GM12864 (cell line): ENCODE measurements at regions not wholly inside any gene's neighbourhood (a gene's known extent, or its start where the extent isn't known, plus 50 kb on each side); places are given as distances from the start of the nearest gene placed in this dataset.

ENCODE experiments used
- DNase-seq: peaks from one replicate; pipeline ENCODE4 v3.0.0-alpha.2; 2011; ENCODE audit warnings: low read depth
- H3K4me3 ChIP-seq: 2 replicates; pipeline ENCODE4 v1.5.1; 2011; ENCODE audit warnings: mild to moderate bottlenecking, low read depth, low read length, control low read depth
- TF ChIP-seq, protein P1 (sequence below): IDR thresholded peaks from 2 replicates; pipeline ENCODE4 v1.5.1; 2011; ENCODE audit warnings: low read depth, mild to moderate bottlenecking, moderate library complexity, low read length, control low read depth, inconsistent platforms; ENCODE audit errors: missing control alignments

DNA sequence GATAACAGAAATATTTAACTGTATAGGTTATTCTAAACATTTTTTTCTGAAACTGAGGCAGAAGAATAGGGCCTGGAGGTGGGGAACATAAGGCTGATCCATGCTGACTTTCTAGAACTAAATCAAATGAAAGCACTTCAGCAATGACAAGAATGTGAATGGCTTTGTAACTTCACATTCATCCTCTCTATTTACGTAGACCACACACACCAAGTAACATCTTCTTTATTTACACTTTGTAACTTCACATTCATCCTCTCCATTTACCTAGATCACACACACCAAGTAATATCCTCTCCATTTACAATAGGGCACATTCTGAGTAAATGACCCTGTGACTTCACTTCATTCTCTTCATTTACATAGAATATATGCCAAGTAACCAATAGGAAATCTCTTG lies 251.8 kb upstream of the CDH9 start:
- DNase-seq: no peak
- TF ChIP-seq, protein P1, sequence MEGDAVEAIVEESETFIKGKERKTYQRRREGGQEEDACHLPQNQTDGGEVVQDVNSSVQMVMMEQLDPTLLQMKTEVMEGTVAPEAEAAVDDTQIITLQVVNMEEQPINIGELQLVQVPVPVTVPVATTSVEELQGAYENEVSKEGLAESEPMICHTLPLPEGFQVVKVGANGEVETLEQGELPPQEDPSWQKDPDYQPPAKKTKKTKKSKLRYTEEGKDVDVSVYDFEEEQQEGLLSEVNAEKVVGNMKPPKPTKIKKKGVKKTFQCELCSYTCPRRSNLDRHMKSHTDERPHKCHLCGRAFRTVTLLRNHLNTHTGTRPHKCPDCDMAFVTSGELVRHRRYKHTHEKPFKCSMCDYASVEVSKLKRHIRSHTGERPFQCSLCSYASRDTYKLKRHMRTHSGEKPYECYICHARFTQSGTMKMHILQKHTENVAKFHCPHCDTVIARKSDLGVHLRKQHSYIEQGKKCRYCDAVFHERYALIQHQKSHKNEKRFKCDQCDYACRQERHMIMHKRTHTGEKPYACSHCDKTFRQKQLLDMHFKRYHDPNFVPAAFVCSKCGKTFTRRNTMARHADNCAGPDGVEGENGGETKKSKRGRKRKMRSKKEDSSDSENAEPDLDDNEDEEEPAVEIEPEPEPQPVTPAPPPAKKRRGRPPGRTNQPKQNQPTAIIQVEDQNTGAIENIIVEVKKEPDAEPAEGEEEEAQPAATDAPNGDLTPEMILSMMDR: no peak
- no peak overlapping the region for H3K4me3 ChIP-seq

DNA sequence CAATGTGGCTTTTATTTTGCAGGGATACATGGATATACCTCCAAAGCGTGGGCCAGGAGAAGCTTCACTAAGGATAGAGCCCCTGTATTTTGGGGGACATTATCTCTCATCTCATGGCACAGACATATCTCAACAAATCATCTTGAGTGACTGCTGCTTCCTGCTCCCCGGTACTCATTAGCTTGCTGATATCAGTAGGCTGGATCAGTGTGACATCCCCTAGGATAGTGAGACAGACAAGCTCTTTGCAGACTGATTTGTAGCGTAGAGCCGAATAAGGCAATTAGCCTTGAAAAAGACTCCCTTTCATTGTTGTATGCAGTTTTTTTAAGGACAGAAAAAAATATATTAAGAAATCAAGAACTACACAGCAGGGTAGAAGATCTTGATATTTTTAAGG lies 237.7 kb upstream of the CDH9 start:
- TF ChIP-seq, protein P1: no peak
- no peak overlapping the region for H3K4me3 ChIP-seq
- no peak for DNase-seq

DNA sequence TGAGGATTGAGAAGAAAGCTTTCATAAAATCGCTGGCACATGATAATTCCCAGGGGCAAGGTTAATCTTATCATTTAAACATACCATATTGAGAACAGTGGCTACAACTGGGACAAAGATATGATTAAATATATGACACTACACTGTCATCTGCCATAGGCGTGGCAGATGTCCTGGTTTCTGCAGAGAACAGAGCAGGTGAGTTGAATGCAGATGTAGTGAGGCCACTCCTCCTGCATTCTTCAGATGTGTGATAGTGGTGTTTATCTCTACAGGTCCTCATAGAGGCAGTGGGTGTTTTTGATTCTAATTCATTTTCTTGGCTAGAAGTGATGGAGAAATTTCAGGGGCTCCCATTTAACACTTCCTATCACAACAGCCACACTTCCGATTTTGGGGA lies 237.0 kb upstream of the CDH9 start:
- no peak overlapping the region for H3K4me3 ChIP-seq
- TF ChIP-seq, protein P1: no peak
- DNase-seq: no peak

DNA sequence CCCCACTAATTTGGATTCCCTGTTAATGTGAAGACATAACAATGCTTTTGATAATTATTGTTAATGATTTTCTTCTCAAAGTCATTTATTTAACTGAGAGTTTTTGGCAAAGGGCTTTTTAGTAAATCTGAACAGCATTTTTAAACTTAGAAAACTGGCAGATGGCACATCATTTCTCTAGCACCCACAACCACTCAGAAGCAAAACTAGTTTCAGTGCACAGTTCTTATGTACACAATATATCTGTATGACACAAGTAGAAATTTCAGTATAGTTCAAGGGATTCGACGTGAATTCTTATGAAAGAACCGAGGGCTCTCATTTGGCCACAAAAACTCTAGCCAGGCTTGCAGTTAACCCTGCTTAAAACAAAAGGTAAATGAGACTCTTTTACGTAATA lies 231.4 kb upstream of the CDH9 start:
- no peak overlapping the region for H3K4me3 ChIP-seq
- DNase-seq: no peak
- TF ChIP-seq, protein P1: no peak

DNA sequence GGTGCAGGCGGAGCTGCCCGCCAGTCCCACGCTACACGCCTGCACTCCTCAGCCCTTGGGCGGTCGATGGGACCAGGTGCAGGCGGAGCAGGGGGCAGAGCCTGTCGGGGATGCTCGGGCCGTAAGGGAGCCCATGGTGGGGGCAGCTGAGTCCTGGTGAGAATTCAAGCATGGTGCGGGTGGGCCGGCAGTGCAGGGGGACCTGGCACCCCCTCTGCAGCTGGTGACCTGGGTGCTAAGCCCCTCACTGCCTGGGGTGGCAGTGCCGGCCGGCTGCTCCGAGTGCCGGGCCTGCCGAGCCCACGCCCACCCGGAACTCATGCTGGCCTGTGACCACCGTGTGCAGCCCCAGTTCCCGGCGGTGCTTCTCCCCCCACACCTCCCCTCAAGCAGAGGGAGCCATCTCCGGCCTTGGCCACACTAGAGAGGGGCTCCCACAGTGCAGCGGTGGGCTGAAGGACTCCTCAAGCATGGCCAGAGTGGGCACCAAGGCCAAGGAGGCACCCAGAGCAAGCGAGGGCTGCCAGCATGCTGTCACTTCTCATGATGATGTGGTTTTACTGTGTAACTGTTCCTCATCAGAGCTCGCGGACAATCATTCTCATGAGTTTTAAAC lies 228.9 kb upstream of the CDH9 start:
- H3K4me3 ChIP-seq: no peak overlapping the region
- no peak for DNase-seq
- TF ChIP-seq, protein P1: no peak

DNA sequence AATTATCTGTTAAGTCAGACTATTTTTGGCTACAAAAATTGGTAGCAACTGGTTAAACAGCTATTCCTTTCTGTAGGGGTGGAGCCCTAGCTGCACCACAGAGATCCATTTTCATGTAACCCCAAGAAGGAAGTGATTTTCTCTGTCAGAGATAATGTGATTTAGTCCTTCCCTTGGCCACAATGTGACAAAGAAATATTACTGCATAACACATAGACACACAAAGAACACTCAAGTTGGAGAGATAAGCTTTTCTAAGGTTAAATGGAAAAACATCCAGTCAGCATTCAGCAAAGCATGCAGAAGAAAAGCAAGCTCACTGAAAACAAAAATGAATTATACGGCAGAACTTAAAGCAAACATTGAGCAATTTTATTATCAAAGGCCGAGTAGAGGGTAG lies 227.8 kb upstream of the CDH9 start:
- TF ChIP-seq, protein P1: no peak
- DNase-seq: no peak
- H3K4me3 ChIP-seq: no peak overlapping the region

DNA sequence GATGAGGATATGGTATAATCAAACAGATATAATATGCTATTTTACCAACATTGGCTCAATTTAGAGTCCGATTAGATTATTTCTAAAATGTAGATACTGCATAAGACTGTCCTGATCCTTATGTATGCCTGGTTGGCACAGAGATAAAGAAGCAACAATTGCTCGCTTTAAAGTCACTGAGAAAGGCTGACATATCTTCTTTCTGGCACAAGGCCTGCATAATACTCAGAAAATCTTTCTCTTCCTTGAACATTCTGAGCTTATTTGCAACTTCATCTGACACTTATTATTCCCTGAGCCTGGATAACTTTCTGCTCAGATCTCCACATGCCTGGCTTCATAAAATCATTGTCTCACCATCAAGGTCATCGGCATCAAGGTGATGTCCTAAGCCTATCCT lies 219.3 kb upstream of the CDH9 start:
- no peak for DNase-seq
- TF ChIP-seq, protein P1: no peak
- no peak overlapping the region for H3K4me3 ChIP-seq
